ENCODE measurements at regions not wholly inside any gene's neighbourhood (a gene's known extent, or its start where the extent isn't known, plus 50 kb on each side); places are given as distances from the start of the nearest gene placed in this dataset.
"Not testable (repeated sequence)": the region's sequence is repeated elsewhere in the genome, so short reads cannot be mapped to it uniquely, and the experiment has no call there.

GRCh38 chr20:54736421-54736820 lies 261.0 kb downstream of the DOK5 start:
- intact Hi-C loops (cut with DNase I): no loop called here
- Histone ChIP-seq H3K9me3 (no peaks in the 10 kb centered on the region), H3K36me3 (no peaks in the 10 kb centered on the region), H3K4me3 (no peak overlapping the region), H3K27ac (no peak overlapping the region), H3K27me3 (peaks cover 0 to 4% of the 10 kb centered on the region in 2 donors), H3K4me1 (no peaks in the 10 kb centered on the region)
- ATAC-seq: no peak
- DNase-seq: no peak
- no peak for TF ChIP-seq POLR2A (IDR thresholded peaks at IDR 0.05)
- TF ChIP-seq, protein P1, sequence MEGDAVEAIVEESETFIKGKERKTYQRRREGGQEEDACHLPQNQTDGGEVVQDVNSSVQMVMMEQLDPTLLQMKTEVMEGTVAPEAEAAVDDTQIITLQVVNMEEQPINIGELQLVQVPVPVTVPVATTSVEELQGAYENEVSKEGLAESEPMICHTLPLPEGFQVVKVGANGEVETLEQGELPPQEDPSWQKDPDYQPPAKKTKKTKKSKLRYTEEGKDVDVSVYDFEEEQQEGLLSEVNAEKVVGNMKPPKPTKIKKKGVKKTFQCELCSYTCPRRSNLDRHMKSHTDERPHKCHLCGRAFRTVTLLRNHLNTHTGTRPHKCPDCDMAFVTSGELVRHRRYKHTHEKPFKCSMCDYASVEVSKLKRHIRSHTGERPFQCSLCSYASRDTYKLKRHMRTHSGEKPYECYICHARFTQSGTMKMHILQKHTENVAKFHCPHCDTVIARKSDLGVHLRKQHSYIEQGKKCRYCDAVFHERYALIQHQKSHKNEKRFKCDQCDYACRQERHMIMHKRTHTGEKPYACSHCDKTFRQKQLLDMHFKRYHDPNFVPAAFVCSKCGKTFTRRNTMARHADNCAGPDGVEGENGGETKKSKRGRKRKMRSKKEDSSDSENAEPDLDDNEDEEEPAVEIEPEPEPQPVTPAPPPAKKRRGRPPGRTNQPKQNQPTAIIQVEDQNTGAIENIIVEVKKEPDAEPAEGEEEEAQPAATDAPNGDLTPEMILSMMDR (IDR thresholded peaks at IDR 0.05): no peak
- 77% methylated on average over 4 of the region's 4 CpGs for WGBS (ENCODE audit: insufficient coverage, low coverage, low lambda C conversion rate, missing lambda C conversion rate)

DNA sequence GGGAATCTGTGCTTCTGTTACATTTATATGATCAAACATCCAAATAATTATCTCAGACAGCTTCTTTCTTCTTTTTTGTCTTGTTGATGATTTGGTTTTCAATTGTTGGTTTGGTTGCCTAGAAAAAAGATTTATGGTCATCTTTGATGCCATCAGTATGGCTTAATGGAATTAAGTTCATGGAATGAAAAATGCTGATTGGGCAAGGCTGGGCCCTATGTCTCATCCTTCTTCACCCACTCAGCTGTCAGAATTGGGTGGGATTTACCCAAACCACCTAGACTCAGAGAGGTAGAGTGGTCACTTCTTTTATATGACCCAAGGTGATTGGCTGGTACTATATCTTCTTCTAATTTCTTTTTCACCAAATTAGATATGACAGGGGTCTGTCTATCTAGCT lies 258.3 kb downstream of the DOK5 start:
- Histone ChIP-seq H3K4me3 (no peak overlapping the region), H3K27me3 (peaks cover 0 to 4% of the 10 kb centered on the region in 2 donors), H3K4me1 (no peaks in the 10 kb centered on the region), H3K27ac (no peak overlapping the region), H3K36me3 (no peaks in the 10 kb centered on the region), H3K9me3 (no peaks in the 10 kb centered on the region)
- intact Hi-C loops (cut with DNase I): no loop called here
- no peak for TF ChIP-seq POLR2A (IDR thresholded peaks at IDR 0.05)
- TF ChIP-seq, protein P1 (IDR thresholded peaks at IDR 0.05): no peak
- ATAC-seq: no peak
- no peak for DNase-seq

DNA sequence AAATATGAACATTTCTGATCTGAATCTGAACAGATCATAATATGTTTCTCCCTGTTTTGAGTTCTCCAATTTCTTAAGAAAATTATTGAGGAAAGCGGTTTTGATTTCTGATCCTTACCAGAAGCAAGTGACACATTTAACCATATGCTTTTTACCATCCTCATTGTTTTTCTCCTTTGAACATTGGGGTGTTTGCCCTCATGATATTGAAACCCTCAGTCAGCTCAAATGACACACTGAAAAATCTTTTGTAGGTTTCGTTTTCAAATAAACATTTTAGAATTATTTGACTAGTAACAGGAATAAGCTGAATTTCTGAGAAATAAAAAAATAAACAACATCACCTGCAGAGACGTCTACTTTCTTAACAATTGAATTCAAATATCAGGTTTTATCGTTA lies 252.1 kb downstream of the DOK5 start:
- intact Hi-C loops (cut with DNase I): no loop called here
- Histone ChIP-seq H3K27ac (no peak overlapping the region), H3K27me3 (no peaks in the 10 kb centered on the region), H3K4me3 (no peak overlapping the region), H3K9me3 (no peaks in the 10 kb centered on the region), H3K36me3 (no peaks in the 10 kb centered on the region), H3K4me1 (no peaks in the 10 kb centered on the region)
- no peak for ATAC-seq
- 46% methylated on average over 4 of the region's 4 CpGs for WGBS (ENCODE audit: insufficient coverage, low coverage, low lambda C conversion rate, missing lambda C conversion rate)
- no peak for TF ChIP-seq POLR2A (IDR thresholded peaks at IDR 0.05)
- TF ChIP-seq, protein P1 (IDR thresholded peaks at IDR 0.05): no peak
- no peak for DNase-seq

DNA sequence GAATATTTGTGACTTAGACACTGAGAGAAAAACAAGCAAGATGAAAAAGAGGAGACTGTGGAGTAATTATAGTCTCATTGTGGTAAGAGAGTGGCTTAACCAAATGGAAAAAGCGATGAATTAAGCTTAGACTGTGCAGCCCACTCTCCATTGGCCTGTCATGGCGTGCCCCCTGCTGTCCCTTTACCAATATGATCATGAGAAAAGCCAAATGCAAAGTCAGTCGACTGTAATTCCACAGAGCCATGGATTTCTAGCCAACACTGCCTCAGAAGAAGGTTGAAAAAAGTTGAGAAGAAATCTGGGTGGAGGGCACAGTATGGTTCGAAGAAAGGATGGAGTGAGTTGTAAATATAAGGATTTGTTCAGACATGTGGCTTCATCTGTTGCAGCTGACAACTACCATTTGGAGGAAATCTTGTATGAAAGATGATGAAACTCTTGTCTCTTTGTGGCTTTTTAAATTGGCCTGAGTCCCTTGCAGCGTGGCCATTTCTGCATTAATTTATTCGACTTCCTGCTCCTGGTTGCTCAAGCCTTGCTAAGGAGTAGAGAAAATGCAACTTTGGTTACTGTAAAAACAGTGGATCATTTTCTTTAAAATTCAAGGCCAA lies 251.4 kb downstream of the DOK5 start:
- Histone ChIP-seq H3K36me3 (no peaks in the 10 kb centered on the region), H3K27ac (no peak overlapping the region), H3K9me3 (no peaks in the 10 kb centered on the region), H3K27me3 (no peaks in the 10 kb centered on the region), H3K4me3 (no peak overlapping the region), H3K4me1 (no peaks in the 10 kb centered on the region)
- DNase-seq (no peak), ATAC-seq (no peak)
- intact Hi-C loops (cut with DNase I): no loop called here
- 30% methylated on average over 6 of the region's 6 CpGs for WGBS (ENCODE audit: insufficient coverage, low coverage, low lambda C conversion rate, missing lambda C conversion rate)
- TF ChIP-seq, protein P1 (IDR thresholded peaks at IDR 0.05): no peak
- TF ChIP-seq POLR2A (IDR thresholded peaks at IDR 0.05): no peak

- H3K4me1 ChIP-seq; H3K27ac ChIP-seq; H3K4me3 ChIP-seq; intact Hi-C loops (cut with DNase I); ATAC-seq; H3K27me3 ChIP-seq; DNase-seq; H3K36me3 ChIP-seq; H3K9me3 ChIP-seq: not testable (repeated sequence)
- 55% methylated on average over 2 of the region's 2 CpGs for WGBS (ENCODE audit: insufficient coverage, low coverage, low lambda C conversion rate, missing lambda C conversion rate)
Observed at GRCh38 chr20:54725266-54725665, 249.9 kb downstream of the DOK5 start.
